ENCODE measurements at regions not wholly inside any gene's neighbourhood (a gene's known extent, or its start where the extent isn't known, plus 50 kb on each side); places are given as distances from the start of the nearest gene placed in this dataset.

- no peak for DNase-seq
- Mint-ChIP-seq H3K27ac (no peak overlapping the region), H3K9me3 (peaks cover 6% of the 10 kb centered on the region), H3K4me3 (no peak overlapping the region), H3K4me1 (ENCODE audit: low read depth) (no peaks in the 10 kb centered on the region), H3K36me3 (ENCODE audit: low read depth) (no peaks in the 10 kb centered on the region), H3K27me3 (ENCODE audit: low read depth) (no peaks in the 10 kb centered on the region)
- intact Hi-C loops (cut with micrococcal nuclease), result no loop called here
- CTCF ChIA-PET, result no interaction called here
Observed at GRCh38 chr13:68007576-68007975, 777.4 kb upstream of the PCDH9 start.

GRCh38 chr13:67996101-67996500 lies 766.0 kb upstream of the PCDH9 start:
- intact Hi-C loops (cut with micrococcal nuclease), result no loop called here
- CTCF ChIA-PET, result no interaction called here
- Mint-ChIP-seq H3K4me1 (ENCODE audit: low read depth) (no peaks in the 10 kb centered on the region), H3K27me3 (ENCODE audit: low read depth) (no peaks in the 10 kb centered on the region), H3K36me3 (ENCODE audit: low read depth) (no peaks in the 10 kb centered on the region), H3K9me3 (peaks cover 11% of the 10 kb centered on the region), H3K27ac (no peak overlapping the region), H3K4me3 (no peak overlapping the region)
- no peak for DNase-seq

GRCh38 chr13:67990868-67991267 lies 760.7 kb upstream of the PCDH9 start:
- H3K36me3 Mint-ChIP-seq (ENCODE audit: low read depth), result no peaks in the 10 kb centered on the region

GRCh38 chr13:67986234-67986633 lies 756.1 kb upstream of the PCDH9 start:
- Mint-ChIP-seq H3K27ac (no peak overlapping the region), H3K4me1 (ENCODE audit: low read depth) (no peaks in the 10 kb centered on the region), H3K27me3 (ENCODE audit: low read depth) (no peaks in the 10 kb centered on the region), H3K36me3 (ENCODE audit: low read depth) (no peaks in the 10 kb centered on the region), H3K4me3 (no peak overlapping the region), H3K9me3 (peaks cover 4% of the 10 kb centered on the region)
- intact Hi-C loops (cut with micrococcal nuclease), result no loop called here
- CTCF ChIA-PET, result no interaction called here
- no peak for DNase-seq

More at GRCh38 chr13:67990868-67991267, 760.7 kb upstream of the PCDH9 start:
- intact Hi-C loops (cut with micrococcal nuclease), result no loop called here
- H3K4me3 Mint-ChIP-seq, result no peak overlapping the region
- H3K27ac Mint-ChIP-seq, result no peak overlapping the region
- peaks cover 4% of the 10 kb centered on the region for H3K9me3 Mint-ChIP-seq
- no peaks in the 10 kb centered on the region for H3K27me3 Mint-ChIP-seq (ENCODE audit: low read depth)
- DNase-seq, result no peak
- CTCF ChIA-PET, result interaction anchor here (1.1 kb wide), 1 partner anchor 9 kb away, joined by 3 read pairs; no protein-coding TSS in a partner anchor
- no peaks in the 10 kb centered on the region for H3K4me1 Mint-ChIP-seq (ENCODE audit: low read depth)

- H3K4me3 Mint-ChIP-seq, result no peak overlapping the region
- H3K27me3 Mint-ChIP-seq (ENCODE audit: low read depth), result no peaks in the 10 kb centered on the region
- CTCF ChIA-PET, result no interaction called here
- H3K27ac Mint-ChIP-seq, result no peak overlapping the region
- intact Hi-C loops (cut with micrococcal nuclease), result no loop called here
- no peaks in the 10 kb centered on the region for H3K36me3 Mint-ChIP-seq (ENCODE audit: low read depth)
- no peaks in the 10 kb centered on the region for H3K9me3 Mint-ChIP-seq
- no peaks in the 10 kb centered on the region for H3K4me1 Mint-ChIP-seq (ENCODE audit: low read depth)
- no peak for DNase-seq
Observed at GRCh38 chr13:67977066-67977465, 746.9 kb upstream of the PCDH9 start.

GRCh38 chr13:67971291-67971690 lies 741.2 kb upstream of the PCDH9 start:
- Mint-ChIP-seq H3K36me3 (ENCODE audit: low read depth) (no peaks in the 10 kb centered on the region), H3K27ac (no peak overlapping the region), H3K27me3 (ENCODE audit: low read depth) (no peaks in the 10 kb centered on the region), H3K9me3 (peaks cover 3% of the 10 kb centered on the region), H3K4me1 (ENCODE audit: low read depth) (no peaks in the 10 kb centered on the region), H3K4me3 (no peak overlapping the region)
- DNase-seq, result no peak
- intact Hi-C loops (cut with micrococcal nuclease), result no loop called here
- CTCF ChIA-PET, result no interaction called here

GRCh38 chr13:67967031-67967430 lies 736.9 kb upstream of the PCDH9 start:
- no peak for DNase-seq
- no peak overlapping the region for H3K4me3 Mint-ChIP-seq
- intact Hi-C loops (cut with micrococcal nuclease), result no loop called here
- H3K27ac Mint-ChIP-seq, result no peak overlapping the region
- CTCF ChIA-PET, result no interaction called here
- H3K4me1 Mint-ChIP-seq (ENCODE audit: low read depth), result no peaks in the 10 kb centered on the region
- H3K9me3 Mint-ChIP-seq, result peaks cover 5% of the 10 kb centered on the region
- H3K27me3 Mint-ChIP-seq (ENCODE audit: low read depth), result no peaks in the 10 kb centered on the region
- H3K36me3 Mint-ChIP-seq (ENCODE audit: low read depth), result no peaks in the 10 kb centered on the region

GRCh38 chr13:67966065-67966464 lies 735.9 kb upstream of the PCDH9 start:
- Mint-ChIP-seq H3K9me3 (peaks cover 5% of the 10 kb centered on the region), H3K4me3 (no peak overlapping the region), H3K36me3 (ENCODE audit: low read depth) (no peaks in the 10 kb centered on the region), H3K4me1 (ENCODE audit: low read depth) (no peaks in the 10 kb centered on the region), H3K27ac (no peak overlapping the region), H3K27me3 (ENCODE audit: low read depth) (no peaks in the 10 kb centered on the region)
- intact Hi-C loops (cut with micrococcal nuclease), result no loop called here
- DNase-seq, result no peak
- CTCF ChIA-PET, result no interaction called here

- CTCF ChIA-PET, result no interaction called here
- Mint-ChIP-seq H3K27ac (no peak overlapping the region), H3K9me3 (peaks cover 5% of the 10 kb centered on the region), H3K27me3 (ENCODE audit: low read depth) (no peaks in the 10 kb centered on the region), H3K36me3 (ENCODE audit: low read depth) (no peaks in the 10 kb centered on the region), H3K4me1 (ENCODE audit: low read depth) (no peaks in the 10 kb centered on the region), H3K4me3 (no peak overlapping the region)
- intact Hi-C loops (cut with micrococcal nuclease), result no loop called here
- no peak for DNase-seq
Observed at GRCh38 chr13:67964986-67965385, 734.9 kb upstream of the PCDH9 start.

GRCh38 chr13:67964091-67964490 lies 734.0 kb upstream of the PCDH9 start:
- peaks cover 5% of the 10 kb centered on the region for H3K9me3 Mint-ChIP-seq

GRCh38 chr13:67961331-67961730 lies 731.2 kb upstream of the PCDH9 start:
- no peaks in the 10 kb centered on the region for H3K4me1 Mint-ChIP-seq (ENCODE audit: low read depth)
- no peak overlapping the region for H3K27ac Mint-ChIP-seq
- intact Hi-C loops (cut with micrococcal nuclease), result no loop called here
- no peaks in the 10 kb centered on the region for H3K27me3 Mint-ChIP-seq (ENCODE audit: low read depth)
- no peak overlapping the region for H3K4me3 Mint-ChIP-seq
- no peaks in the 10 kb centered on the region for H3K36me3 Mint-ChIP-seq (ENCODE audit: low read depth)
- H3K9me3 Mint-ChIP-seq, result peaks cover 3% of the 10 kb centered on the region
- CTCF ChIA-PET, result no interaction called here
- no peak for DNase-seq

More at GRCh38 chr13:67964091-67964490, 734.0 kb upstream of the PCDH9 start:
- CTCF ChIA-PET, result no interaction called here
- intact Hi-C loops (cut with micrococcal nuclease), result no loop called here
- DNase-seq, result no peak
- Mint-ChIP-seq H3K36me3 (ENCODE audit: low read depth) (no peaks in the 10 kb centered on the region), H3K27ac (no peak overlapping the region), H3K4me3 (no peak overlapping the region), H3K27me3 (ENCODE audit: low read depth) (no peaks in the 10 kb centered on the region), H3K4me1 (ENCODE audit: low read depth) (no peaks in the 10 kb centered on the region)

- intact Hi-C loops (cut with micrococcal nuclease), result no loop called here
Observed at GRCh38 chr13:67951431-67951830, 721.3 kb upstream of the PCDH9 start.

GRCh38 chr13:67950603-67951002 lies 720.5 kb upstream of the PCDH9 start:
- Mint-ChIP-seq H3K36me3 (ENCODE audit: low read depth) (no peaks in the 10 kb centered on the region), H3K4me3 (no peak overlapping the region), H3K4me1 (ENCODE audit: low read depth) (no peaks in the 10 kb centered on the region), H3K27me3 (ENCODE audit: low read depth) (no peaks in the 10 kb centered on the region), H3K9me3 (peaks cover 4% of the 10 kb centered on the region), H3K27ac (no peak overlapping the region)
- intact Hi-C loops (cut with micrococcal nuclease), result no loop called here
- DNase-seq, result no peak
- CTCF ChIA-PET, result no interaction called here

More at GRCh38 chr13:67951431-67951830, 721.3 kb upstream of the PCDH9 start:
- CTCF ChIA-PET, result no interaction called here
- Mint-ChIP-seq H3K36me3 (ENCODE audit: low read depth) (no peaks in the 10 kb centered on the region), H3K4me3 (no peak overlapping the region), H3K27me3 (ENCODE audit: low read depth) (no peaks in the 10 kb centered on the region), H3K9me3 (peaks cover 3% of the 10 kb centered on the region), H3K4me1 (ENCODE audit: low read depth) (no peaks in the 10 kb centered on the region), H3K27ac (no peak overlapping the region)
- no peak for DNase-seq

- H3K27ac Mint-ChIP-seq, result no peak overlapping the region
- no peaks in the 10 kb centered on the region for H3K4me1 Mint-ChIP-seq (ENCODE audit: low read depth)
- intact Hi-C loops (cut with micrococcal nuclease), result no loop called here
- H3K36me3 Mint-ChIP-seq (ENCODE audit: low read depth), result no peaks in the 10 kb centered on the region
- H3K27me3 Mint-ChIP-seq (ENCODE audit: low read depth), result no peaks in the 10 kb centered on the region
- H3K4me3 Mint-ChIP-seq, result no peak overlapping the region
- CTCF ChIA-PET, result no interaction called here
- no peak for DNase-seq
- H3K9me3 Mint-ChIP-seq, result peaks cover 7% of the 10 kb centered on the region
Observed at GRCh38 chr13:67946131-67946530, 716.0 kb upstream of the PCDH9 start.
